Mesenchymal stem cell (in vitro differentiated cells and primary cell): ENCODE measurements at regions not wholly inside any gene's neighbourhood (a gene's known extent, or its start where the extent isn't known, plus 50 kb on each side); places are given as distances from the start of the nearest gene placed in this dataset.

Experiments used
- DNase-seq: peaks from one replicate; pipeline ENCODE4 v3.0.0-alpha.2; 2013
- H2AFZ ChIP-seq: one replicate; pipeline ENCODE4 v1.6.1; 2013; ENCODE audit warnings: low read depth, mild to moderate bottlenecking, control low read depth, inconsistent platforms, low read length, moderate library complexity
- H2AK5ac ChIP-seq: 2 replicates; pipeline ENCODE4 v1.6.1; 2013; ENCODE audit warnings: low read length, moderate library complexity, mild to moderate bottlenecking, inconsistent platforms; ENCODE audit not compliant: severe bottlenecking
- H2BK120ac ChIP-seq: one replicate; pipeline ENCODE4 v1.6.1; 2013; ENCODE audit warnings: low read depth, mild to moderate bottlenecking, inconsistent platforms, low read length, moderate library complexity
- H2BK12ac ChIP-seq, 2 experiments: one replicate each; pipeline ENCODE4 v1.6.1; 2013; ENCODE audit warnings: inconsistent platforms in 2 of 2, low read length in 2 of 2, mild to moderate bottlenecking in 2 of 2, moderate library complexity in 2 of 2, control low read depth in 1 of 2
- H2BK15ac ChIP-seq: one replicate; pipeline ENCODE4 v1.6.1; 2013; ENCODE audit warnings: mild to moderate bottlenecking, low read depth, inconsistent platforms; ENCODE audit not compliant: poor library complexity, severe bottlenecking
- H2BK5ac ChIP-seq: 2 replicates; pipeline ENCODE4 v1.6.1; 2013; ENCODE audit warnings: low read depth, mild to moderate bottlenecking, low read length, control low read depth, inconsistent platforms; ENCODE audit not compliant: poor library complexity, severe bottlenecking
- H3K14ac ChIP-seq, 2 experiments: one replicate each; pipeline ENCODE4 v1.6.1; 2013; ENCODE audit warnings: inconsistent platforms in 2 of 2, low read length in 2 of 2, control low read depth in 1 of 2, mild to moderate bottlenecking in 1 of 2, moderate library complexity in 1 of 2
- H3K18ac ChIP-seq, 2 experiments: one replicate each; pipeline ENCODE4 v1.6.1; 2013; ENCODE audit warnings: inconsistent platforms in 2 of 2, low read length in 2 of 2, control low read depth in 1 of 2, low read depth in 1 of 2, mild to moderate bottlenecking in 1 of 2
- H3K23ac ChIP-seq, 2 experiments: one replicate each; pipeline ENCODE4 v1.6.1; 2013; ENCODE audit warnings: inconsistent platforms in 2 of 2, low read length in 2 of 2, mild to moderate bottlenecking in 2 of 2, moderate library complexity in 2 of 2, control low read depth in 1 of 2
- H3K27ac ChIP-seq: 2 replicates; pipeline ENCODE4 v1.5.1; 2013; ENCODE audit warnings: mild to moderate bottlenecking, moderate library complexity, low read length, control low read depth, inconsistent platforms; ENCODE audit not compliant: poor library complexity, severe bottlenecking
- H3K27me3 ChIP-seq, 2 experiments: 2 replicates each; pipeline versions ENCODE4 v1.6.1 to v1.7.0; 2013; ENCODE audit warnings: low read length in 2 of 2, mild to moderate bottlenecking in 2 of 2, moderate library complexity in 2 of 2, control low read depth in 1 of 2, inconsistent platforms in 1 of 2; ENCODE audit not compliant: control insufficient read depth in 1 of 2, insufficient read depth in 1 of 2
- H3K36me3 ChIP-seq, 2 experiments: 2 replicates each; pipeline versions ENCODE4 v1.6.1 to v1.7.0; 2013; ENCODE audit warnings: low read length in 2 of 2, control low read depth in 1 of 2, inconsistent platforms in 1 of 2, low read depth in 1 of 2, mild to moderate bottlenecking in 1 of 2; ENCODE audit not compliant: insufficient read depth in 2 of 2, control insufficient read depth in 1 of 2
- H3K4ac ChIP-seq, 2 experiments: one replicate each; pipeline ENCODE4 v1.6.1; 2013; ENCODE audit warnings: inconsistent platforms in 2 of 2, low read length in 2 of 2, mild to moderate bottlenecking in 2 of 2, moderate library complexity in 2 of 2, control low read depth in 1 of 2, low read depth in 1 of 2
- H3K4me1 ChIP-seq: 2 replicates; pipeline ENCODE4 v1.6.1; 2013; ENCODE audit warnings: low read depth, low read length, control low read depth; ENCODE audit not compliant: control insufficient read depth, insufficient read depth
- H3K4me2 ChIP-seq: 2 replicates; pipeline ENCODE4 v1.6.1; 2013; ENCODE audit warnings: low read length, mild to moderate bottlenecking, inconsistent platforms; ENCODE audit not compliant: poor library complexity, severe bottlenecking
- H3K4me3 ChIP-seq, 2 experiments: 2 replicates each; pipeline versions ENCODE4 v1.5.1 to v1.7.0; 2013; ENCODE audit warnings: low read length in 2 of 2, mild to moderate bottlenecking in 2 of 2, control low read depth in 1 of 2, low read depth in 1 of 2; ENCODE audit not compliant: insufficient read depth in 1 of 2
- H3K79me1 ChIP-seq: replicated peaks from 2 replicates; pipeline ENCODE4 v1.6.1; 2013; ENCODE audit warnings: mild to moderate bottlenecking, control low read depth, low read length, inconsistent platforms; ENCODE audit not compliant: poor library complexity, severe bottlenecking
- H3K9ac ChIP-seq: 2 replicates; pipeline ENCODE4 v1.7.0; 2013; ENCODE audit warnings: mild to moderate bottlenecking, low read length, moderate library complexity
- H3K9me3 ChIP-seq: 2 replicates; pipeline ENCODE4 v1.7.0; 2013; ENCODE audit warnings: mild to moderate bottlenecking, low read length; ENCODE audit not compliant: control insufficient read depth
- H4K8ac ChIP-seq: one replicate; pipeline ENCODE4 v1.6.1; 2013; ENCODE audit warnings: inconsistent platforms, mild to moderate bottlenecking, low read length, moderate library complexity
- H4K91ac ChIP-seq: one replicate; pipeline ENCODE4 v1.6.1; 2013; ENCODE audit warnings: mild to moderate bottlenecking, low read length, inconsistent platforms
- WGBS: methylation state at CpG from one replicate; pipeline ENCODE4 v1.1.7; 2013; ENCODE audit warnings: mixed read lengths; 5-methylcytosine and 5-hydroxymethylcytosine counted together

DNA sequence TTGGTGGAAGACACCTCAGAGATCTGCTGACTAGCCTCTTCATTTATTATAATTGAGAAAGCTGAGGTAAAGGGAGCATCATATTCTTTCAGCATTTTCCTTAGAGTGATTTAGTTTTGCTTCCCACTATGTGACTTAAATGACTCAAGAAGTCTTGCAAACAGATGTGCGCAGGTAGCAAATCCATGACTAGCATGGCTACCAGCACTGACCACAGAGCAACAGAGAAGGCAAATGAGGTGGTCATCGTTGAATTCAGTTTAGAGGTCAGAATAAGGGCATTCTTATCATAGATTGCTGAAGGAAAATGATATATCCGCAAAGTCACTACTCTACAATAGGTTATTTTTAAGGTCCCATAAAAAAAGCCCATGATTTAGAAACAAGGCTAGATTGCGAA lies 162.2 kb downstream of the PIK3R1 start:
- no peak overlapping the region for H3K4ac ChIP-seq
- no peak overlapping the region for H2BK12ac ChIP-seq
- no peak overlapping the region for H3K4me2 ChIP-seq
- H4K8ac ChIP-seq, result no peak overlapping the region
- H3K4me1 ChIP-seq, result no peaks in the 10 kb centered on the region
- H3K79me1 ChIP-seq, result no peaks in the 10 kb centered on the region
- no peak overlapping the region for H4K91ac ChIP-seq
- H3K4me3 ChIP-seq, result no peak overlapping the region
- whole genome bisulfite sequencing, result 97% methylated on average over 3 of the region's 4 CpGs
- no peak overlapping the region for H3K27ac ChIP-seq
- no peak overlapping the region for H2AFZ ChIP-seq
- DNase-seq, result no peak
- no peak overlapping the region for H2BK5ac ChIP-seq
- H3K27me3 ChIP-seq, result no peaks in the 10 kb centered on the region
- H2BK15ac ChIP-seq, result no peak overlapping the region
- H3K18ac ChIP-seq, result no peak overlapping the region
- no peak overlapping the region for H3K9ac ChIP-seq
- no peak overlapping the region for H2AK5ac ChIP-seq
- H3K9me3 ChIP-seq, result no peaks in the 10 kb centered on the region
- no peak overlapping the region for H2BK120ac ChIP-seq
- H3K36me3 ChIP-seq, result no peaks in the 10 kb centered on the region
- no peak overlapping the region for H3K14ac ChIP-seq
- no peak overlapping the region for H3K23ac ChIP-seq

- no peak overlapping the region for H3K23ac ChIP-seq
- no peaks in the 10 kb centered on the region for H3K79me1 ChIP-seq
- 84% methylated on average over 3 of the region's 3 CpGs for WGBS
- no peaks in the 10 kb centered on the region for H3K4me1 ChIP-seq
- H3K14ac ChIP-seq, result no peak overlapping the region
- H3K4me2 ChIP-seq, result no peak overlapping the region
- H3K36me3 ChIP-seq, result no peaks in the 10 kb centered on the region
- no peak overlapping the region for H4K91ac ChIP-seq
- H4K8ac ChIP-seq, result no peak overlapping the region
- no peak overlapping the region for H2BK120ac ChIP-seq
- H3K27ac ChIP-seq, result no peak overlapping the region
- H2AK5ac ChIP-seq, result no peak overlapping the region
- H3K4ac ChIP-seq, result no peak overlapping the region
- no peaks in the 10 kb centered on the region for H3K9me3 ChIP-seq
- no peak overlapping the region for H2AFZ ChIP-seq
- H3K18ac ChIP-seq, result no peak overlapping the region
- H2BK12ac ChIP-seq, result no peak overlapping the region
- no peak for DNase-seq
- no peak overlapping the region for H3K9ac ChIP-seq
- H3K4me3 ChIP-seq, result no peak overlapping the region
- no peak overlapping the region for H2BK5ac ChIP-seq
- no peak overlapping the region for H2BK15ac ChIP-seq
- no peaks in the 10 kb centered on the region for H3K27me3 ChIP-seq
These were observed 162.8 kb downstream of the PIK3R1 start for GRCh38 chr5:68378204-68378820.

GRCh38 chr5:68379275-68380036 lies 163.9 kb downstream of the PIK3R1 start:
- no peak overlapping the region for H2BK120ac ChIP-seq

GRCh38 chr5:68380078-68380477 lies 164.5 kb downstream of the PIK3R1 start:
- H3K9me3 ChIP-seq, result no peaks in the 10 kb centered on the region
- H2AK5ac ChIP-seq, result no peak overlapping the region
- H3K9ac ChIP-seq, result no peak overlapping the region
- H3K79me1 ChIP-seq, result no peaks in the 10 kb centered on the region
- no peak overlapping the region for H3K18ac ChIP-seq
- no peak overlapping the region for H3K4me3 ChIP-seq
- no peak overlapping the region for H2BK120ac ChIP-seq
- no peaks in the 10 kb centered on the region for H3K36me3 ChIP-seq
- H3K23ac ChIP-seq, result no peak overlapping the region
- no peak overlapping the region for H2BK5ac ChIP-seq
- no peaks in the 10 kb centered on the region for H3K27me3 ChIP-seq
- no peak overlapping the region for H3K4ac ChIP-seq
- H2AFZ ChIP-seq, result no peak overlapping the region
- no peak overlapping the region for H4K8ac ChIP-seq
- H2BK12ac ChIP-seq, result no peak overlapping the region
- H3K4me2 ChIP-seq, result no peak overlapping the region
- H2BK15ac ChIP-seq, result no peak overlapping the region
- no peak overlapping the region for H3K14ac ChIP-seq
- no peak overlapping the region for H3K27ac ChIP-seq
- H3K4me1 ChIP-seq, result no peaks in the 10 kb centered on the region
- no peak overlapping the region for H4K91ac ChIP-seq
- WGBS, result 100% methylated on average over 1 of the region's 2 CpGs
- no peak for DNase-seq

More at GRCh38 chr5:68379275-68380036, 163.9 kb downstream of the PIK3R1 start:
- Histone ChIP-seq H3K9ac (no peak overlapping the region), H2AK5ac (no peak overlapping the region), H3K27ac (no peak overlapping the region), H3K23ac (no peak overlapping the region), H3K4me2 (no peak overlapping the region), H3K14ac (no peak overlapping the region), H3K4ac (no peak overlapping the region), H3K27me3 (no peaks in the 10 kb centered on the region), H2BK15ac (no peak overlapping the region), H3K36me3 (no peaks in the 10 kb centered on the region), H2BK12ac (no peak overlapping the region), H2AFZ (no peak overlapping the region), H4K8ac (no peak overlapping the region), H3K79me1 (no peaks in the 10 kb centered on the region), H4K91ac (no peak overlapping the region), H3K18ac (no peak overlapping the region), H2BK5ac (no peak overlapping the region), H3K9me3 (no peaks in the 10 kb centered on the region), H3K4me3 (no peak overlapping the region), H3K4me1 (no peaks in the 10 kb centered on the region)
- no peak for DNase-seq
- WGBS, result 89% methylated on average over 3 of the region's 3 CpGs
